HepG2 (cell line): ENCODE measurements at regions not wholly inside any gene's neighbourhood (a gene's known extent, or its start where the extent isn't known, plus 50 kb on each side); places are given as distances from the start of the nearest gene placed in this dataset.

ENCODE experiments used
- EP300 ChIP-seq, 3 experiments: sonication (generic) in 1 of 3; formaldehyde crosslinking in 1 of 3; IDR thresholded peaks; 2 replicates each; pipeline versions ENCODE4 v1.5.1 to v1.6.1; 2011 to 2020; ENCODE audit warnings: low read depth in 2 of 3, low read length in 2 of 3, borderline replicate concordance in 1 of 3, improper control_type of control experiment in 1 of 3, mild to moderate bottlenecking in 1 of 3, missing genetic modification reagents in 1 of 3, moderate library complexity in 1 of 3
- EZH2 ChIP-seq: conservative IDR thresholded peaks from 2 replicates; pipeline ENCODE4 v1.6.1; 2012; ENCODE audit warnings: mild to moderate bottlenecking, low read depth, low read length, moderate library complexity
- FOSL2 ChIP-seq: sonication (generic); formaldehyde crosslinking; IDR thresholded peaks from 2 replicates; pipeline ENCODE4 v1.4.0; 2020; ENCODE audit warnings: missing genetic modification reagents
- HMG20A ChIP-seq: IDR thresholded peaks from 2 replicates; pipeline ENCODE4 v1.6.1; 2016; ENCODE audit warnings: borderline replicate concordance
- HNF4G ChIP-seq, 2 experiments: sonication (generic) in 1 of 2; formaldehyde crosslinking in 1 of 2; IDR thresholded peaks; 2 replicates each; pipeline versions ENCODE4 v1.4.0 to v1.6.1; 2011 to 2020; ENCODE audit warnings: borderline replicate concordance in 2 of 2, low read depth in 2 of 2, mild to moderate bottlenecking in 2 of 2, low read length in 1 of 2, missing genetic modification reagents in 1 of 2, moderate library complexity in 1 of 2
- IRF1 ChIP-seq: sonication (generic); formaldehyde crosslinking; IDR thresholded peaks from 2 replicates; pipeline ENCODE4 v1.4.0; 2020; ENCODE audit warnings: low read depth, mild to moderate bottlenecking, missing genetic modification reagents
- NAIF1 ChIP-seq: sonication (generic); formaldehyde crosslinking; IDR thresholded peaks from 2 replicates; pipeline ENCODE4 v1.5.0; 2020; ENCODE audit warnings: mild to moderate bottlenecking, missing genetic modification reagents, borderline replicate concordance
- NFE2L2 ChIP-seq: fragments of 150-350 bp; IDR thresholded peaks from 2 replicates; pipeline ENCODE4 v1.6.1; 2014; ENCODE audit warnings: low read length
- POGK ChIP-seq: sonication (generic); formaldehyde crosslinking; conservative IDR thresholded peaks from 2 replicates; pipeline ENCODE4 v1.8.0; 2022; ENCODE audit warnings: mild to moderate bottlenecking, moderate library complexity, missing genetic modification reagents
- PPARG ChIP-seq: conservative IDR thresholded peaks from 2 replicates; pipeline ENCODE4 v1.6.1; 2016; ENCODE audit warnings: missing biosample characterization, missing genetic modification reagents
- RARA ChIP-seq: IDR thresholded peaks from 2 replicates; pipeline ENCODE4 v1.6.1; 2016; ENCODE audit warnings: missing genetic modification reagents, missing compliant biosample characterization
- SOX5 ChIP-seq: IDR thresholded peaks from 2 replicates; pipeline ENCODE4 v1.6.1; 2016; ENCODE audit warnings: borderline replicate concordance
- SOX6 ChIP-seq, 2 experiments: fragments of 450-650 bp in 1 of 2; sonication (generic) in 1 of 2; formaldehyde crosslinking in 1 of 2; IDR thresholded peaks; 2 replicates each; pipeline versions ENCODE4 v1.4.0 to v1.6.1; 2017 to 2020; ENCODE audit warnings: antibody characterized with exemption in 1 of 2, mild to moderate bottlenecking in 1 of 2, missing genetic modification reagents in 1 of 2
- TIGD3 ChIP-seq: sonication (generic); formaldehyde crosslinking; IDR thresholded peaks from 2 replicates; pipeline ENCODE4 v1.5.1; 2020; ENCODE audit warnings: mild to moderate bottlenecking, missing genetic modification reagents, borderline replicate concordance
- ZBTB10 ChIP-seq: sonication (generic); formaldehyde crosslinking; IDR thresholded peaks from 2 replicates; pipeline ENCODE4 v1.4.0; 2020; ENCODE audit warnings: missing genetic modification reagents, borderline replicate concordance
- ZBTB14 ChIP-seq: sonication (generic); formaldehyde crosslinking; IDR thresholded peaks from 2 replicates; pipeline ENCODE4 v1.4.0; 2020; ENCODE audit warnings: missing genetic modification reagents
- ZFP90 ChIP-seq: sonication (generic); formaldehyde crosslinking; IDR thresholded peaks from 2 replicates; pipeline ENCODE4 v1.8.0; 2022; ENCODE audit warnings: missing genetic modification reagents, mild to moderate bottlenecking, inconsistent platforms, borderline replicate concordance
- ZNF136 ChIP-seq: sonication (generic); formaldehyde crosslinking; IDR thresholded peaks from 2 replicates; pipeline ENCODE4 v1.8.1; 2022; ENCODE audit warnings: low read depth, mild to moderate bottlenecking, moderate library complexity, missing genetic modification reagents
- ZNF749 ChIP-seq: sonication (generic); formaldehyde crosslinking; IDR thresholded peaks from 2 replicates; pipeline ENCODE4 v1.8.0; 2022; ENCODE audit warnings: mild to moderate bottlenecking, missing genetic modification reagents, moderate library complexity, borderline replicate concordance
- ZNF768 ChIP-seq: sonication (generic); formaldehyde crosslinking; IDR thresholded peaks from 2 replicates; pipeline ENCODE4 v1.4.0; 2020; ENCODE audit warnings: missing genetic modification reagents

GRCh38 chr10:33657154-33657908 is 322.9 kb upstream of the NRP1 start (continued):
- no peak for TF ChIP-seq SOX6 (IDR thresholded peaks at IDR 0.05)
- peak; percentile 32; the same call in 1 of the 2 replicates for TF ChIP-seq SOX6 (CRISPR knock-in tag; IDR thresholded peaks at IDR 0.05)
- no peak for TF ChIP-seq NAIF1 (CRISPR knock-in tag)
- TF ChIP-seq ZNF749, result no peak
- TF ChIP-seq ZNF768, result no peak
- TF ChIP-seq FOSL2 (CRISPR knock-in tag), result peak; percentile 57
- TF ChIP-seq SOX5 (CRISPR knock-in tag), result peak; percentile 49; the same call in 1 of the 2 replicates
- TF ChIP-seq TIGD3 (CRISPR knock-in tag), result no peak
- TF ChIP-seq HNF4G (IDR thresholded peaks at IDR 0.05; ENCODE audit: borderline replicate concordance, low read depth, low read length), result no peak
- no peak for TF ChIP-seq HNF4G (CRISPR knock-in tag; IDR thresholded peaks at IDR 0.05; ENCODE audit: borderline replicate concordance, low read depth)
- no peak for TF ChIP-seq ZBTB14
- 0 out of 2 replicates have a peak, but pooled peaks have one; percentile 28 for TF ChIP-seq PPARG (CRISPR knock-in tag)
- TF ChIP-seq IRF1 (CRISPR knock-in tag), result no peak
- TF ChIP-seq NFE2L2, result no peak
- no peak for TF ChIP-seq EZH2
- TF ChIP-seq ZBTB10 (CRISPR knock-in tag), result no peak
- TF ChIP-seq HMG20A, result peak; percentile 72; the same call in 1 of the 2 replicates
- TF ChIP-seq RARA (CRISPR knock-in tag), result 0 out of 2 replicates have a peak, but pooled peaks have one; percentile 24
- peak in 1 of 2 experiments; percentile 54; a peak in 1 of 4 replicates for TF ChIP-seq EP300 (IDR thresholded peaks at IDR 0.05; ENCODE audit: low read depth in 2 of 2, low read length in 2 of 2)
- no peak for TF ChIP-seq EP300 (CRISPR knock-in tag; IDR thresholded peaks at IDR 0.05; ENCODE audit: borderline replicate concordance)
- no peak for TF ChIP-seq ZNF136 (CRISPR knock-in tag)
- TF ChIP-seq ZFP90, result no peak
- TF ChIP-seq POGK (CRISPR knock-in tag), result no peak
